Osteocyte (in vitro differentiated cells): ENCODE measurements at regions not wholly inside any gene's neighbourhood (a gene's known extent, or its start where the extent isn't known, plus 50 kb on each side); places are given as distances from the start of the nearest gene placed in this dataset.
A peak's percentile ranks its signal among the peaks of the same experiment; 100 is the strongest.

ENCODE experiments used
- DNase-seq: peaks from one replicate; pipeline ENCODE4 v3.0.0; 2021; ENCODE audit warnings: mixed read lengths; ENCODE audit not compliant: unreplicated experiment; ENCODE audit errors: extremely low spot score
- H3K27ac Mint-ChIP-seq: one replicate; pipeline ENCODE4 v1.8.0; 2021; ENCODE audit warnings: mild to moderate bottlenecking, mixed read lengths; ENCODE audit not compliant: unreplicated experiment
- H3K27me3 Mint-ChIP-seq: one replicate; pipeline ENCODE4 v1.8.0; 2021; ENCODE audit warnings: mixed read lengths; ENCODE audit not compliant: unreplicated experiment
- H3K36me3 Mint-ChIP-seq: one replicate; pipeline ENCODE4 v1.8.0; 2021; ENCODE audit warnings: mixed read lengths; ENCODE audit not compliant: unreplicated experiment
- H3K4me1 Mint-ChIP-seq: one replicate; pipeline ENCODE4 v1.8.0; 2021; ENCODE audit warnings: mixed read lengths; ENCODE audit not compliant: unreplicated experiment
- H3K4me3 Mint-ChIP-seq: one replicate; pipeline ENCODE4 v1.8.0; 2021; ENCODE audit warnings: mild to moderate bottlenecking, moderate library complexity, mixed read lengths; ENCODE audit not compliant: unreplicated experiment
- H3K9me3 Mint-ChIP-seq: one replicate; pipeline ENCODE4 v1.8.0; 2021; ENCODE audit warnings: mixed read lengths; ENCODE audit not compliant: unreplicated experiment
- CTCF ChIP-seq: fragments of 200-600 bp; sonication (generic); IDR thresholded peaks from 2 replicates; pipeline ENCODE4 v1.5.0; 2021; ENCODE audit warnings: antibody characterized with exemption, mild to moderate bottlenecking, moderate library complexity

GRCh38 chr13:58119804-58120203, 488.3 kb downstream of the PCDH17 start:
- Mint-ChIP-seq H3K27ac (no peak overlapping the region), H3K4me1 (no peaks in the 10 kb centered on the region), H3K4me3 (no peak overlapping the region), H3K9me3 (no peaks in the 10 kb centered on the region), H3K36me3 (no peaks in the 10 kb centered on the region), H3K27me3 (no peaks in the 10 kb centered on the region)
- TF ChIP-seq CTCF: no peak
- no peak for DNase-seq

- Mint-ChIP-seq H3K27me3 (no peaks in the 10 kb centered on the region), H3K36me3 (no peaks in the 10 kb centered on the region), H3K27ac (no peak overlapping the region), H3K9me3 (peaks cover 15% of the 10 kb centered on the region), H3K4me3 (no peak overlapping the region), H3K4me1 (no peaks in the 10 kb centered on the region)
- TF ChIP-seq CTCF: no peak
- DNase-seq: no peak
Observed at GRCh38 chr13:58126496-58126895, 495.0 kb downstream of the PCDH17 start.

GRCh38 chr13:58134012-58134411, 502.5 kb downstream of the PCDH17 start:
- H3K4me3 Mint-ChIP-seq: no peak overlapping the region
- peaks cover 29% of the 10 kb centered on the region for H3K9me3 Mint-ChIP-seq
- no peak overlapping the region for H3K27ac Mint-ChIP-seq
- no peak for DNase-seq
- no peaks in the 10 kb centered on the region for H3K4me1 Mint-ChIP-seq
- H3K27me3 Mint-ChIP-seq: no peaks in the 10 kb centered on the region
- no peaks in the 10 kb centered on the region for H3K36me3 Mint-ChIP-seq
- no peak for TF ChIP-seq CTCF

- no peak overlapping the region for H3K4me3 Mint-ChIP-seq
- no peak overlapping the region for H3K27ac Mint-ChIP-seq
- H3K36me3 Mint-ChIP-seq: no peaks in the 10 kb centered on the region
- H3K27me3 Mint-ChIP-seq: no peaks in the 10 kb centered on the region
- DNase-seq: peak; percentile 60
- H3K9me3 Mint-ChIP-seq: peaks cover 26% of the 10 kb centered on the region
- no peak for TF ChIP-seq CTCF
- no peaks in the 10 kb centered on the region for H3K4me1 Mint-ChIP-seq
Observed at GRCh38 chr13:58134525-58134924, 503.0 kb downstream of the PCDH17 start.

- no peak for TF ChIP-seq CTCF
- H3K27ac Mint-ChIP-seq: no peak overlapping the region
- DNase-seq: no peak
- peaks cover 12% of the 10 kb centered on the region for H3K9me3 Mint-ChIP-seq
- no peaks in the 10 kb centered on the region for H3K27me3 Mint-ChIP-seq
- no peaks in the 10 kb centered on the region for H3K4me1 Mint-ChIP-seq
- no peaks in the 10 kb centered on the region for H3K36me3 Mint-ChIP-seq
- no peak overlapping the region for H3K4me3 Mint-ChIP-seq
Observed at GRCh38 chr13:58142952-58143351, 511.4 kb downstream of the PCDH17 start.
